IMR-90 (cell line): ENCODE measurements at regions not wholly inside any gene's neighbourhood (a gene's known extent, or its start where the extent isn't known, plus 50 kb on each side); places are given as distances from the start of the nearest gene placed in this dataset.

Experiments used
- ATAC-seq: fragments of 200-7000 bp; cut with Tn5 transposase; 2 replicates; pipeline ENCODE4 v1.9.1; 2020; ENCODE audit warnings: low read depth, mild to moderate bottlenecking, moderate library complexity
- BruUV-seq: library from RNA; stranded (reverse); fragments of 400-500 nt; replicated peaks from 2 replicates; lab custom pipeline; 2021; lab: Mats Ljungman, UMichigan
- CTCF ChIA-PET: fragments of 300-600 bp; formaldehyde crosslinking; extraction: SDS; loops from one replicate; lab custom pipeline; 2021; ENCODE audit warnings: antibody characterized with exemption; lab: Yijun Ruan, JAX
- POLR2A ChIA-PET: fragments of 300-600 bp; sonication (Branson Sonifier 250); formaldehyde crosslinking; loops from one replicate; lab custom pipeline; 2022; ENCODE audit warnings: antibody characterized with exemption; ENCODE audit not compliant: unreplicated experiment; lab: Charles Lee
- DNase-seq: peaks from one replicate; pipeline ENCODE4 v3.0.0; 2013
- H2AFZ ChIP-seq: replicated peaks from 2 replicates; pipeline ENCODE3; 2013; ENCODE audit warnings: low read length, mild to moderate bottlenecking; ENCODE audit not compliant: poor library complexity
- H2AK5ac ChIP-seq: 2 replicates; pipeline ENCODE4 v1.6.1; 2013; ENCODE audit warnings: low read depth, low read length, inconsistent platforms
- H2AK9ac ChIP-seq: replicated peaks from 2 replicates; pipeline ENCODE3; 2013; ENCODE audit warnings: mild to moderate bottlenecking, low read depth, low read length, moderate library complexity; ENCODE audit not compliant: poor library complexity
- H2BK120ac ChIP-seq: 2 replicates; pipeline ENCODE4 v1.6.1; 2013; ENCODE audit warnings: low read depth, low read length, inconsistent platforms
- H2BK15ac ChIP-seq: 3 replicates; pipeline ENCODE4 v1.6.1; 2013; ENCODE audit warnings: low read depth, low read length, inconsistent platforms
- H2BK20ac ChIP-seq: 2 replicates; pipeline ENCODE4 v1.6.1; 2013; ENCODE audit warnings: low read depth, mild to moderate bottlenecking, inconsistent platforms, low read length, moderate library complexity
- H2BK5ac ChIP-seq: 2 replicates; pipeline ENCODE4 v1.6.1; 2013; ENCODE audit warnings: mild to moderate bottlenecking, low read depth, low read length, inconsistent platforms; ENCODE audit not compliant: poor library complexity, severe bottlenecking
- H3K14ac ChIP-seq: replicated peaks from 2 replicates; pipeline ENCODE4 v1.6.1; 2013; ENCODE audit warnings: low read depth, low read length, inconsistent platforms
- H3K18ac ChIP-seq: 2 replicates; pipeline ENCODE4 v1.6.1; 2013; ENCODE audit warnings: low read depth, low read length, control low read depth
- H3K23ac ChIP-seq: 2 replicates; pipeline ENCODE4 v1.6.1; 2013; ENCODE audit warnings: low read depth, low read length, inconsistent platforms
- H3K27ac ChIP-seq: 2 replicates; pipeline ENCODE4 v1.5.1; 2013; ENCODE audit warnings: mild to moderate bottlenecking, control low read depth, low read length; ENCODE audit not compliant: insufficient read depth
- H3K27me3 ChIP-seq: 2 replicates; pipeline ENCODE4 v1.6.1; 2013; ENCODE audit warnings: low read length; ENCODE audit not compliant: control insufficient read depth, insufficient read depth
- H3K36me3 ChIP-seq: 2 replicates; pipeline ENCODE4 v1.6.1; 2013; ENCODE audit warnings: low read length, mixed read lengths; ENCODE audit not compliant: control insufficient read depth, insufficient read depth
- H3K4ac ChIP-seq: 2 replicates; pipeline ENCODE4 v1.6.1; 2013; ENCODE audit warnings: low read depth, low read length, inconsistent platforms
- H3K4me1 ChIP-seq: 2 replicates; pipeline ENCODE4 v1.6.1; 2013; ENCODE audit warnings: low read length, mixed read lengths; ENCODE audit not compliant: control insufficient read depth, insufficient read depth
- H3K4me2 ChIP-seq: 2 replicates; pipeline ENCODE4 v1.6.1; 2013; ENCODE audit warnings: low read depth, mild to moderate bottlenecking, control low read depth, low read length, moderate library complexity
- H3K4me3 ChIP-seq: 2 replicates; pipeline ENCODE4 v1.5.1; 2013; ENCODE audit warnings: low read depth, mild to moderate bottlenecking, control low read depth, low read length, moderate library complexity; ENCODE audit not compliant: insufficient read depth
- H3K56ac ChIP-seq: 2 replicates; pipeline ENCODE4 v1.6.1; 2013; ENCODE audit warnings: low read length, inconsistent platforms; ENCODE audit not compliant: insufficient read depth; ENCODE audit errors: extremely low read depth
- H3K79me1 ChIP-seq, 2 experiments: 2 replicates each; pipeline ENCODE4 v1.6.1; 2013; ENCODE audit warnings: low read length in 2 of 2, inconsistent platforms in 1 of 2, low read depth in 1 of 2
- H3K9ac ChIP-seq: 2 replicates; pipeline ENCODE4 v1.6.1; 2013; ENCODE audit warnings: low read depth, low read length, control low read depth
- H3K9me1 ChIP-seq: 2 replicates; pipeline ENCODE4 v1.6.1; 2013; ENCODE audit warnings: low read length, inconsistent platforms; ENCODE audit not compliant: insufficient read depth
- H3K9me3 ChIP-seq: 2 replicates; pipeline ENCODE4 v1.6.1; 2013; ENCODE audit warnings: low read length; ENCODE audit not compliant: control insufficient read depth, insufficient read depth
- H4K20me1 ChIP-seq: 2 replicates; pipeline ENCODE4 v1.6.1; 2013; ENCODE audit warnings: low read length, inconsistent platforms; ENCODE audit not compliant: insufficient read depth
- H4K5ac ChIP-seq: 2 replicates; pipeline ENCODE4 v1.6.1; 2013; ENCODE audit warnings: mild to moderate bottlenecking, low read depth, low read length, control low read depth
- H4K8ac ChIP-seq, 2 experiments: 2 replicates each; pipeline ENCODE4 v1.6.1; 2013; ENCODE audit warnings: low read depth in 2 of 2, low read length in 2 of 2, control low read depth in 1 of 2, inconsistent platforms in 1 of 2
- H4K91ac ChIP-seq: 2 replicates; pipeline ENCODE4 v1.6.1; 2013; ENCODE audit warnings: low read depth, low read length, inconsistent platforms; ENCODE audit not compliant: insufficient read depth
- BHLHE40 ChIP-seq: fragments of 150-350 bp; IDR thresholded peaks from 2 replicates; pipeline ENCODE4 v1.6.1; 2016; ENCODE audit warnings: mild to moderate bottlenecking, low read depth, low read length
- RAD21 ChIP-seq: IDR thresholded peaks from 2 replicates; pipeline ENCODE4 v1.6.1; 2012; ENCODE audit warnings: low read length, improper control_type of control experiment
- SMC3 ChIP-seq: fragments of 150-350 bp; IDR thresholded peaks from 2 replicates; pipeline ENCODE4 v1.6.1; 2016; ENCODE audit warnings: low read depth, mild to moderate bottlenecking, antibody characterized with exemption, low read length, moderate library complexity
- dilution Hi-C: fragments of 300-500 bp; cut with HindIII; formaldehyde crosslinking; loops from one replicate; pipeline ENCODE4 v1.14.3; 2018; ENCODE audit warnings: low sequenced_read_pairs; ENCODE audit not compliant: unreplicated experiment
- in situ Hi-C: fragments of 300-500 bp; cut with MboI; formaldehyde crosslinking; loops from 3 replicates; pipeline ENCODE4 v1.14.3; 2019; ENCODE audit warnings: low sequenced_read_pairs, inconsistent platforms, mixed read lengths
- intact Hi-C: fragments of 100-400 bp; cut with micrococcal nuclease; formaldehyde crosslinking; loops from 2 replicates; pipeline ENCODE4 v1.10.0; 2022

GRCh38 chr18:41893432-41893831 is 61.6 kb upstream of the PIK3C3 start:
- H2BK15ac ChIP-seq = no peak overlapping the region
- no peak overlapping the region for H3K27ac ChIP-seq
- no peak overlapping the region for H3K4me3 ChIP-seq
- H3K36me3 ChIP-seq = no peaks in the 10 kb centered on the region
- H2BK120ac ChIP-seq = no peak overlapping the region
- no peak overlapping the region for H3K4me2 ChIP-seq
- no peaks in the 10 kb centered on the region for H4K20me1 ChIP-seq
- no peak overlapping the region for H4K91ac ChIP-seq
- intact Hi-C loops (no loop called here), in situ Hi-C loops (no loop called here), dilution Hi-C loops (no loop called here)
- H3K9me1 ChIP-seq = no peaks in the 10 kb centered on the region
- H3K4ac ChIP-seq = no peak overlapping the region
- TF ChIP-seq RAD21 (no peak), SMC3 (no peak), BHLHE40 (no peak)
- ChIA-PET CTCF (no interaction called here), POLR2A (no interaction called here)
- H2AFZ ChIP-seq = no peak overlapping the region
- no peak overlapping the region for H2BK5ac ChIP-seq
- peaks cover 7% of the 10 kb centered on the region; the same call in 1 of the 2 replicates for H3K9me3 ChIP-seq
- no peak overlapping the region for H3K56ac ChIP-seq
- no peaks in the 10 kb centered on the region for H3K27me3 ChIP-seq
- H3K9ac ChIP-seq = no peak overlapping the region
- ATAC-seq (no peak), DNase-seq (no peak)
- BruUV-seq = no TSS peak
- no peaks in the 10 kb centered on the region for H3K79me1 ChIP-seq
- H3K4me1 ChIP-seq = no peaks in the 10 kb centered on the region
- no peak overlapping the region for H2AK5ac ChIP-seq
- no peak overlapping the region for H4K5ac ChIP-seq
- H2AK9ac ChIP-seq = no peak overlapping the region
- H3K18ac ChIP-seq = no peak overlapping the region
- H4K8ac ChIP-seq = no peak overlapping the region
- no peak overlapping the region for H2BK20ac ChIP-seq
- H3K14ac ChIP-seq = no peak overlapping the region
- H3K23ac ChIP-seq = no peak overlapping the region
